ENCODE measurements at regions not wholly inside any gene's neighbourhood (a gene's known extent, or its start where the extent isn't known, plus 50 kb on each side); places are given as distances from the start of the nearest gene placed in this dataset.

DNA sequence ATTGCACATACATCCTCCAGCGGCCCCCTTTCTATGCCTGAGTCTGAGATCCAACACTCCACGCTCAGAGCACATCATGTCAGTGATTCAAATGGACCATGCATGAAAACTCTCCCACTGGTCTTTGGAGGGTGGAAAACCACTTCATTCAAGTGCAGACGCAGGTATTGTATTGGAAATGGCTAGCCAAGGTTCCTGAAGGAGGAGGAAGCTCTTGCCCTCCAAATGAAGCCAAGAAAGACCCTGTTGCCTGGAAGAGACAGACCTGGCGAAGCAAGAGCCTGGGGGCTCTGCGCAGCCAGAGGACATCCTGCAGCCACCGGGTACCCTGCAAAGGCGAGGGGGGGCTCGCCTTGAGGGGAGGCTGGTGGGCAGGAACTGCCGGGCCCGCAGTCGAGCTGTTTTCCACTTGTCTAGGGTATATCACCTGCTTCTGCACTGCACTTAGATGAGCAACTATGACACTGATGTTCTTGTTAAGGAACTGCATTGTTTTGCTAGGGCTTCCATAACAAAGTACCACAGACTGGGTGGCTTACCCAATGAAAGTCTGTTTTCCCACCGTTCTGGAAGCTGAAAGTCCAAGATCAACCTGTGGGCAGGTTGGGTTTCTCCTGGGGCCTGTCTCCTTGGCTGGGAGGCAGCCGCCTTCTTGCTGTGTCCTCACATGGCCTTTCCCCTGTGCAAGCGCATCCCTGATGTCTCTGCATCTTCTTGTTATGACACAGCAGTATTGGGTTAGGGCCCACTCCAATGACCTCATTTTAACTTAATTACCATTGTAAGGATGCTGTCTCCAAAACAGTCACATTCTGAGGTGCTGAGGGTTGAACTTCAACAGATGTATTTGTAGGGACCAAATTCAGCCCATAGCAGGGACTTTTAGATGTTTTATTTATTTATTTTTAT lies 233.4 kb downstream of the ARHGAP12 start:
- Histone ChIP-seq H2AFZ (ENCODE audit: control insufficient read depth, low read length) (no peak overlapping the region), H3K9me3 (ENCODE audit: control insufficient read depth, low read depth, low read length) (no peaks in the 10 kb centered on the region), H3K79me2 (ENCODE audit: control insufficient read depth, insufficient read depth, low read length) (no peaks in the 10 kb centered on the region), H4K20me1 (ENCODE audit: control insufficient read depth, extremely low read depth, insufficient read depth, low read length) (no peaks in the 10 kb centered on the region), H3K4me2 (ENCODE audit: control insufficient read depth, extremely low read depth, insufficient read depth, low read depth, low read length) (no peak overlapping the region), H3K36me3 (ENCODE audit: control insufficient read depth in 2 of 2, extremely low read depth in 1 of 2, insufficient read depth in 2 of 2, low read length in 2 of 2) (no peaks in the 10 kb centered on the region), H3K9ac (ENCODE audit: control insufficient read depth, extremely low read depth, insufficient read depth, low read length) (no peak overlapping the region), H3K9me1 (ENCODE audit: control insufficient read depth, extremely low read depth, insufficient read depth, low read length) (no peaks in the 10 kb centered on the region), H3K27me3 (ENCODE audit: control insufficient read depth, extremely low read depth, insufficient read depth, low read length) (no peaks in the 10 kb centered on the region), H3K4me1 (ENCODE audit: control insufficient read depth, extremely low read depth, insufficient read depth, low read length) (no peaks in the 10 kb centered on the region), H3K27ac (ENCODE audit: control insufficient read depth, insufficient read depth, low read length) (no peak overlapping the region), H3K4me3 (ENCODE audit: control insufficient read depth in 2 of 3, extremely low read depth in 1 of 3, insufficient read depth in 2 of 3, low read depth in 1 of 3, low read length in 3 of 3) (no peak overlapping the region)
- DNase-seq (ENCODE audit: low read depth, low spot score) = no peak
- TF ChIP-seq CTCF (optimal IDR thresholded peaks at IDR 0.05 in 1 of 3, IDR thresholded peaks at IDR 0.05 in 1 of 3, conservative IDR thresholded peaks at IDR 0.05 in 1 of 3; ENCODE audit: extremely low read depth in 1 of 3, insufficient read depth in 2 of 3, low read length in 3 of 3) (no peak), EZH2 (IDR thresholded peaks at IDR 0.05; ENCODE audit: low read length) (no peak)
- dilution Hi-C loops (cut with MboI; ENCODE audit: extremely low pct_ligation_motif_present, low sequenced_read_pairs) = no loop called here
- no peak for FAIRE-seq

DNA sequence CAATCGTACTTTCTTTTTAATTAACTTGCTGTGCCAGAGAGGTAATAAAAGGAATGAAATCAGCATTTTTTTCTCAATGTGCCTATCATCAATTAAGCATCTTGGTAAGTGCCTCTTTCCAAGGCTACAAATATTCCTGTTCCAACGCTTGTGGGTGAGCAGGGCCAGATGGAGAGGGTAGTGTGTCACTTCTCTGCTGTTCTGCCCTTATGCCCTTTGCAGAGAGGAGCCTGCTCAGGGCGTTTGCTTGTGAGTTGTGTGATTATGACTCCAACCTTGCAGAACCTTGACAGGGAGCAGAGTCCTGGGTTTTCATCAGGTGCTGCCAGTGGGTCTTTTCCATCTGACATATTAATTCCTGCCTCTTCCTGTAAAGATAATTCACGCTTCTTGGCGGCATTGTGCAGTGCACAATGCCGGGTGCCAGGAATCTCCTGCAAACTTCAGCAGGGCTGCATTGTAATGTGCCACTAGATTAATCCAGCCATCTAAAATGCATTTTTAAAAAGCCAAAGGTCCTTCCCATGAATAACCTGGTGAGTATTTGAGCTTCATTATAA lies 234.4 kb downstream of the ARHGAP12 start:
- FAIRE-seq = no peak
- dilution Hi-C loops (cut with MboI; ENCODE audit: extremely low pct_ligation_motif_present, low sequenced_read_pairs) = no loop called here
- no peaks in the 10 kb centered on the region for H3K9me1 ChIP-seq (ENCODE audit: control insufficient read depth, extremely low read depth, insufficient read depth, low read length)
- no peak overlapping the region for H2AFZ ChIP-seq (ENCODE audit: control insufficient read depth, low read length)
- no peak overlapping the region for H3K9ac ChIP-seq (ENCODE audit: control insufficient read depth, extremely low read depth, insufficient read depth, low read length)
- TF ChIP-seq EZH2 (IDR thresholded peaks at IDR 0.05; ENCODE audit: low read length) (no peak), CTCF (optimal IDR thresholded peaks at IDR 0.05 in 1 of 3, IDR thresholded peaks at IDR 0.05 in 1 of 3, conservative IDR thresholded peaks at IDR 0.05 in 1 of 3; ENCODE audit: extremely low read depth in 1 of 3, insufficient read depth in 2 of 3, low read length in 3 of 3) (no peak)
- no peaks in the 10 kb centered on the region for H3K79me2 ChIP-seq (ENCODE audit: control insufficient read depth, insufficient read depth, low read length)
- H4K20me1 ChIP-seq (ENCODE audit: control insufficient read depth, extremely low read depth, insufficient read depth, low read length) = no peaks in the 10 kb centered on the region
- no peak overlapping the region for H3K4me3 ChIP-seq (ENCODE audit: control insufficient read depth in 2 of 3, extremely low read depth in 1 of 3, insufficient read depth in 2 of 3, low read depth in 1 of 3, low read length in 3 of 3)
- H3K27me3 ChIP-seq (ENCODE audit: control insufficient read depth, extremely low read depth, insufficient read depth, low read length) = no peaks in the 10 kb centered on the region
- H3K27ac ChIP-seq (ENCODE audit: control insufficient read depth, insufficient read depth, low read length) = no peak overlapping the region
- no peak overlapping the region for H3K4me2 ChIP-seq (ENCODE audit: control insufficient read depth, extremely low read depth, insufficient read depth, low read depth, low read length)
- DNase-seq (ENCODE audit: low read depth, low spot score) = no peak
- H3K4me1 ChIP-seq (ENCODE audit: control insufficient read depth, extremely low read depth, insufficient read depth, low read length) = no peaks in the 10 kb centered on the region
- H3K9me3 ChIP-seq (ENCODE audit: control insufficient read depth, low read depth, low read length) = peaks cover 2% of the 10 kb centered on the region
- no peaks in the 10 kb centered on the region for H3K36me3 ChIP-seq (ENCODE audit: control insufficient read depth in 2 of 2, extremely low read depth in 1 of 2, insufficient read depth in 2 of 2, low read length in 2 of 2)
